IPS-18c (cell line): ENCODE measurements at regions not wholly inside any gene's neighbourhood (a gene's known extent, or its start where the extent isn't known, plus 50 kb on each side); places are given as distances from the start of the nearest gene placed in this dataset.

Experiments used
- H3K4me3 ChIP-seq: 2 replicates; pipeline ENCODE4 v1.7.0; 2013; ENCODE audit warnings: low read depth, mild to moderate bottlenecking, low read length, moderate library complexity; ENCODE audit not compliant: insufficient read depth
- H3K9me3 ChIP-seq: one replicate; pipeline ENCODE4 v1.6.1; 2013; ENCODE audit warnings: mild to moderate bottlenecking, low read length, moderate library complexity; ENCODE audit not compliant: control insufficient read depth, insufficient read depth

DNA sequence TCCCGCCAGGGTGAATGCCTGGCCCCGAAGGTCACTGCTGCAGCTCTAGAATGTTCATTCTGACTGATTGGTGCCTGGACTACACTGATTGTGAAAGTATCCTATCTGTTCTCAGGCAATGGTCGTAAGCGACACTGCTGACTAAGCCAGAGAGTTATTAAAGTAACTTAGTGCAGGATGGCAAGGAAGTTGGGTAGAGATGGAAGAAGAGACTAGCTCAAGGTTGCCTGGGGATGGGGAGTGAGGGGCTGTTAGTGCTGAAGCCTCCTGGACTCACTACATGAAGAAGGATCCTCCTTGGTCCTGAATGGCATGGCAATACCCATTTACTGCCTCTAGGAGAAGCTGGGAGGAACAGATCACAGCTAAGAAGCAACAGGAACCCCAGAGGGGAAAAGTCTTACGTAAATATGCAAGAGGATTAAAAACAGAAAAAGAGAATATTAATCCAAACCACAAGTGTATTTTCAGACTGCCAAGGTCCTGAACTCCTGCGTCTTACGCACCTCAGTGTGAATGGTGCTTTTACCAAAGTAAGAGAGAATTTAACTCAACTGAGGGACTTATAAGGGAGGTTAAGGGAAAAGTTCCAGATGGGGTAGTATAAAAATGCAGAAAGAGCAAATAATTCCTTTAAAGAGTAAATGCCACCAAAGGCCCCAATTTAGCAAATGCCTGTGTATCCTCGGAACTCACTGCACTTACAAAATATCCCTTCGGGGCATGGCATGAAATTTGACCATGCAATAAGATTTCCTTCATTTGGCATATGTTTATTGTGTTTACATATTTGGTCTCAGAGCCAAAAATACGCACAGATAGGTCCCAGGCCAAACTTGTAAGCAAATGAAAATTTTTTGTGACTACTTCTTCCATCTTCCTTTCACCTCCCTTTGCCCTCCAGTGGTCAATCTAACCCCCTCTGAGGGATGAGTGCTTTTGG is 64.0 kb upstream of the DGKG start:
- peaks cover 3% of the 10 kb centered on the region for H3K9me3 ChIP-seq
- no peak overlapping the region for H3K4me3 ChIP-seq

DNA sequence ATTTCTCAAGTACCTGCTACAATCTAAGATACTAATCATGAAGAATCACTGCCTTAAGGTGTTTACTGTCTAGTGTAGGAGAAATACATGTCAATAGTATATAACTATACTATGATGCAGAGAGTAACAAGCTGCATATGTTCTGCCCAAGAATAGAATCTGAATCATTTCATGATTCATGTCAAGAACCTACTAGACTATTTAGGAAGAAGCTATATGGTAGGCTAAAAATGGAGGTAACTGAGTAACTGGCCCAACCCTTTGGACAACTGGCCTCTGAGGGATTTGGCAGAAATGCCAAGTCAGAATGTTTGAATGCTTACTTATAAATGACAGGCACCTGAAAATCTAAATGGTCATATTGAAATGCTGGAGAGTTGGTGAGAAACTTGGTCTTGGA is 59.9 kb upstream of the DGKG start:
- H3K4me3 ChIP-seq: no peak overlapping the region
- peaks cover 3% of the 10 kb centered on the region for H3K9me3 ChIP-seq

DNA sequence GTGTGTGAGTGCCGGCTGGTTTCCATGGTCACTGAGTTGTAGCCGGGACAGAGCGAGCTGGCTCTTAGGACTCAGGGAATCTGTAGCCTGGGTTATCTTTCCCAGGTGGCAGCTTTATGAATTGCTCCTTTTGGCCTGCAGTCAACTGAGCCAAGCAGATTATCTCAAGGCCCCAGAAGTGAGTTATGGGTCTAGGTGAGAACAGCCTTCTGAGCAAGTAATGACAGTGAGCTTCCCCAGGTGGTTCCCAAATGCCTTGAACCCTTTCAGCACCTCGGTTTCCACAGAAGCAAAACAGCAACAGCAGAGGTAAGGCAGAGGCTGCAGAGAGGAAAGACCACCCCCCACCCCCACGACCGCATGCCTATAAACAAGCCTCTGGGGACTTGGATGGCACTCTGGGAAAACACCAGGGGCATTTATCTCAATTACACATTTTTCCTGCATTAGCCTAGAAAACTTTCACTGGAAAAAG is 56.7 kb upstream of the DGKG start:
- no peak overlapping the region for H3K4me3 ChIP-seq
- no peaks in the 10 kb centered on the region for H3K9me3 ChIP-seq

DNA sequence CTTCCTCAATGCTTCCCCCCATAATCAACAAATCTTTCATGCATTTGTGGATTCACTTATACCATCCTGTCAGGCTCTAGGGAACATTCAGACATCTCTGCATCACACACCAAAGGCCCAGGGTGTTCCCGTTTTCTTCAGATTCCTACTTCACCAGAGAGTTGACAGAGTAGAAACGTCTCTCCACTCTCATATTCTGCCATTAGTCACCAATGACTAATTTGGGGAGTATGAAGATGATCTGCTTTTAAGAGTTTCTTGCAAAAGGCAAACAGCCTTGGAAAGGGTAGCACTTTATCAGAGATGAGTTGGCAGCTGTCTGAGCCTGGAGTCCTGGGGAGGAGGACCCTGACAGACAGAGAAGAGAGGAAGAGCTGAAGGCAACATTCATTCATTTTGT is 55.8 kb upstream of the DGKG start:
- Histone ChIP-seq H3K4me3 (no peak overlapping the region), H3K9me3 (no peaks in the 10 kb centered on the region)

DNA sequence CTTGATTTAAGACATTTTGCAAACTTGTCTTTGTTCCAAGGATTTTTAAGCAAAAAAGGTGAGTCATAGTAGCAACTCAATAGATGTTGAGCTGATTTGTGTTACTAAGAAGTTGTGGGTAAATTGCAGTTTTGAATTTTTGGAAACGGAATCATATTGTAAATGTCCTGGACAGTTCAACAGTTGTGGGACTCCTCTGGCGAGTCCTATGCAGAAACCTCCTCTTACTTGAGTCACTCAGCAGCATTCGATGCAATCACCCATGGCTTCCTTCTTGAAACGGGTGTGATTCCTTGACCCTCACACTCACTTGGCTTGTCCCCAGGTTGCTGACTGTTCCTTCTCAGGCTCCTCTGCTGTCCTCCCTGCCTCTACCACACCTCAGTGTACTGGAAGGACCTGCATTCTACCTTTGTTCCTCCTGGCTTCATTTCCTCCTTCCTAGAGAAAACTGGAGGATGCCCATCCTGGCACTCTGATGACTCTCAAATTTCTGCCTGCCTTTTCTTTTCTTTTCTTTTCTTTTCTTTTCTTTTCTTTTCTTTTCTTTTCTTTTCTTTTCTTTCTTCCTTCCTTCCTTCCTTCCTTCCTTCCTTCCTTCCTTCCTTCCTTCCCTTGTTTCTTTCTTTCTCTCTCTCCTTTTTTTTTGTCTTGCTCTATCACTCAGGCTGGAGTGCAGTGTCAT is 52.8 kb upstream of the DGKG start:
- Histone ChIP-seq H3K4me3 (no peak overlapping the region), H3K9me3 (no peaks in the 10 kb centered on the region)

- H3K4me3 ChIP-seq: peak overlapping the region; percentile 51
- H3K9me3 ChIP-seq: no peaks in the 10 kb centered on the region
Measured at GRCh38 chr3:186413615-186414415, 51.8 kb upstream of the DGKG start.

- no peaks in the 10 kb centered on the region for H3K9me3 ChIP-seq
- H3K4me3 ChIP-seq: no peak overlapping the region
Measured at GRCh38 chr3:186411994-186412393, 50.0 kb upstream of the DGKG start.
